HCT116 (cell line): ENCODE measurements at regions not wholly inside any gene's neighbourhood (a gene's known extent, or its start where the extent isn't known, plus 50 kb on each side); places are given as distances from the start of the nearest gene placed in this dataset.

Experiments used
- CEBPB ChIP-seq: IDR thresholded peaks from 2 replicates; pipeline ENCODE4 v1.6.1; 2012; ENCODE audit warnings: low read depth
- CTCF ChIP-seq, 3 experiments: fragments of 200-600 bp in 1 of 3; sonication (generic) in 1 of 3; IDR thresholded peaks in 2 of 3; conservative IDR thresholded peaks in 1 of 3; 2 replicates each; pipeline ENCODE4 v1.5.1; 2012 to 2017; ENCODE audit warnings: low read depth in 2 of 3, low read length in 2 of 3, antibody characterized with exemption in 1 of 3, borderline replicate concordance in 1 of 3, control low read depth in 1 of 3, mild to moderate bottlenecking in 1 of 3, mixed read lengths in 1 of 3, mixed run types in 1 of 3, moderate library complexity in 1 of 3; ENCODE audit not compliant: insufficient read depth in 1 of 3
- FOSL1 ChIP-seq: IDR thresholded peaks from 2 replicates; pipeline ENCODE4 v1.6.1; 2012; ENCODE audit warnings: low read depth
- POLR2AphosphoS5 ChIP-seq: IDR thresholded peaks from 2 replicates; pipeline ENCODE4 v1.6.1; 2011; ENCODE audit warnings: mild to moderate bottlenecking, low read depth, low read length, moderate library complexity
- YY1 ChIP-seq: IDR thresholded peaks from 2 replicates; pipeline ENCODE4 v1.6.1; 2011; ENCODE audit warnings: low read length, low read depth, moderate library complexity, mild to moderate bottlenecking; ENCODE audit not compliant: insufficient replicate concordance; ENCODE audit errors: extremely low read depth

GRCh38 chr2:57107353-57107752 lies 923.6 kb downstream of the CCDC85A start:
- TF ChIP-seq FOSL1 (no peak), CTCF (IDR thresholded peaks at IDR 0.05 in 2 of 3, conservative IDR thresholded peaks at IDR 0.05 in 1 of 3; ENCODE audit: borderline replicate concordance in 1 of 3, insufficient read depth in 1 of 3, low read depth in 2 of 3, low read length in 2 of 3) (no peak), YY1 (no peak), CEBPB (no peak), POLR2AphosphoS5 (no peak)
